GM10266 (cell line): ENCODE measurements at regions not wholly inside any gene's neighbourhood (a gene's known extent, or its start where the extent isn't known, plus 50 kb on each side); places are given as distances from the start of the nearest gene placed in this dataset.
A peak's percentile ranks its signal among the peaks of the same experiment; 100 is the strongest.
"Not testable (repeated sequence)": the region's sequence is repeated elsewhere in the genome, so short reads cannot be mapped to it uniquely, and the experiment has no call there.

ENCODE experiments used
- DNase-seq: peaks from one replicate; pipeline ENCODE4 v3.0.0; 2012; ENCODE audit errors: extremely low spot score
- TF ChIP-seq, protein P1 (sequence below): IDR thresholded peaks from 2 replicates; pipeline ENCODE4 v1.5.1; 2012; ENCODE audit warnings: mild to moderate bottlenecking, low read depth; ENCODE audit not compliant: control insufficient read depth, insufficient read depth; ENCODE audit errors: missing control alignments

DNA sequence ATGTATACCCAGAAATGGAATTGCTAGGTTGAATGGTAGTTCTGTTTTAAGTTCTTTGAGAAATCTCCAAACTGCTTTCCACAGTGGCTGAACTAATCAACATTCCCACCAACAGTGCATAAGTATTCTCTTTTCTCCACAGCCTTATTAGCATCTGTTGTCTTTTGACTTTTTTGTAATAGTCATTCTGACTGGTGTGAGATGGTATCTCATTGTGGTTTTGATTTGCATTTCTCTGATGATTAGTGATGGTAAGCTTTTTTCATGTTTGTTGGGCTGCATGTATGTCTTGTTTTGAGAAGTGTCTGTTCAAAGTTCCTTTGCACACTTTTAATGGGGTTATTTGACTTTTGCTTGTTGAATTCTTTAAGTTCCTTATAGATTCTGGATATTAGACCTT lies 52.4 kb upstream of the EHHADH start:
- not testable (repeated sequence) for DNase-seq

DNA sequence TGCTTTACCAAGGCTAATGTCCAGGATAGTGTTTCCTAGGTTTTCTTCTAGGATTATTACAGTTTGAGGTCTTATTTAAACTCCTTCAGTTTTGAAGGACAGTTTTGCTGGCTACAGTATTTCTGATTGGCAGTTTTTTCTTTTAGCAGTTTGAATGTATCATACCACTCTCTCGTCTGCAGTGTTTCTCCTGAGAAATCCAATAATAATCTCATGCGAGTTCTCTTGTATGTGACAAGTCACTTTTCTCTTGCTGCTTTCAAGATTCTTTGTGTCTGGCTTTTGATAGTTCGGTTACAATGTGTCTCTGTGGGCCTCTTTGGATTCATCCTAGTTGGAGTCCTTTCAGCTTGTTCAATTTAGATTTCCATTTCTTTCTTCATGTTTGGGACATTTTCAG lies 53.0 kb upstream of the EHHADH start:
- TF ChIP-seq, protein P1, sequence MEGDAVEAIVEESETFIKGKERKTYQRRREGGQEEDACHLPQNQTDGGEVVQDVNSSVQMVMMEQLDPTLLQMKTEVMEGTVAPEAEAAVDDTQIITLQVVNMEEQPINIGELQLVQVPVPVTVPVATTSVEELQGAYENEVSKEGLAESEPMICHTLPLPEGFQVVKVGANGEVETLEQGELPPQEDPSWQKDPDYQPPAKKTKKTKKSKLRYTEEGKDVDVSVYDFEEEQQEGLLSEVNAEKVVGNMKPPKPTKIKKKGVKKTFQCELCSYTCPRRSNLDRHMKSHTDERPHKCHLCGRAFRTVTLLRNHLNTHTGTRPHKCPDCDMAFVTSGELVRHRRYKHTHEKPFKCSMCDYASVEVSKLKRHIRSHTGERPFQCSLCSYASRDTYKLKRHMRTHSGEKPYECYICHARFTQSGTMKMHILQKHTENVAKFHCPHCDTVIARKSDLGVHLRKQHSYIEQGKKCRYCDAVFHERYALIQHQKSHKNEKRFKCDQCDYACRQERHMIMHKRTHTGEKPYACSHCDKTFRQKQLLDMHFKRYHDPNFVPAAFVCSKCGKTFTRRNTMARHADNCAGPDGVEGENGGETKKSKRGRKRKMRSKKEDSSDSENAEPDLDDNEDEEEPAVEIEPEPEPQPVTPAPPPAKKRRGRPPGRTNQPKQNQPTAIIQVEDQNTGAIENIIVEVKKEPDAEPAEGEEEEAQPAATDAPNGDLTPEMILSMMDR = no peak
- DNase-seq = no peak

DNA sequence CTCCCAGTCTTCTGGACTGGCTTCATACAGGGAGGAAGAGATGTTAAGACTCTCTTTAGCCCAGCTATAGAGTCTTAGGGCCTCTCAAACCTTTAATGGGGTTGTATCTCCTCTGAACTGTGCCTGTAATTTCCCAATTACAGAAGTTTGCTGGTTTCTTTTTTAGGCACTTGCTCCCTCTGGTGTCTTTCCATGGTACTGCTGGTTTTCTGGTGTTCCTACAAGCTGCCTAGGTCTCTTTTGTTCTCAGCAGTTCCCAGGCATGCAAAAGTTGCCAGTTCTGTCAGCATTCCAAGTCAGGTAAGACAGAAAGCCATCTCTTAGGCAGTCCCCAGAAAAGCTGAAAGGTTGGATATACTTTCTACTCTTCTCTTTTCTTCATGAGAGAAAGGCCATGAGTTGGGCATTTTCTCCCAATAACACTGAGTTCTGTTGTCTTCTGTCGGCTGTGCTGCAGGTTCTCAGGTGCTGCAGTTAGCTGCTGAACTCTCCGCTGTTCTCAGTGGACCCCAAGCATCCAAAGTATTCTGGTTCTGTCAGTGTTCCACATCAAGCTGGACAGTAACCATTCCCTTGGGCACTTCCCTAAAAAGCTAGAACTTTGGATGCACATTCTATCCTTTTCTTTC lies 54.4 kb upstream of the EHHADH start:
- peak; percentile 66 for DNase-seq
- TF ChIP-seq, protein P1 = peak; percentile 90

DNA sequence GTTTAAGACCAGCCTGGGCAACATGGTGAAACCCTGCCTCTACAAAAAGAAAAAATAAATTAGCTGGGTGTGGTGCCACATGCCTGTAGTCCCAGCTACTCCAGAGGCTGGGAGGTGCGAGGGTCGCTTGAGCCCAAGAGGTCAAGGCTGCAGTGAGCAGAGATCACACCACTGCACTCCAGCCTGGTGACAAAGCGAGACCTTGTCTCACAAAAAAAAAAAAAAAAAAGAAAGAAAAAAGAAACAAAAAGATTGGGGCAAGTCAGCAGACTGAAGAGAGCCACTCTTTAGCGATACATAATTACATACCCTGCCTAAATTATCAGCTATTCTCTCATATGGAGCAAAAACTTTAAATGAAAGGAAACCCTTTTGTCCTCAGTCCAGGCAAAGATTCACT lies 53.6 kb upstream of the MAP3K13 start:
- no peak for DNase-seq
- TF ChIP-seq, protein P1 = no peak

DNA sequence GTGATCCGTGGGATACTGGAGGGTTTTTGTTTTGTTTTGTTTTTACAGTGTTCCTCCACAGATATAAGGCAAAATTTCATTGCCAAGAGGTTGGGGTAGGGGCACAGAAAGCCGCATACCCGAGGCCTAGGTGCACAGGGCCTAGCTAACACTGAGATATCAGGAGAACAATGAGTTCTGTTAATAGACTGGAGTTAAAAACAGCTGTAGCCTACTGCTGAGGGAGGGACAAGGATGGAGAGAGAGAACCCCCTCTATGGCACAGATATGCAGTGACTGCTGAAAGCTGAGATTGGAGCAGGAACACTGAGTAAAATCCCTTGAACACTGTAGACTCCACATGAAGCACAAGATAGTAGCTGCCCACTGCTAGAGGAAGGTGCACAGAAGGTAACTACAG lies 53.1 kb upstream of the MAP3K13 start:
- TF ChIP-seq, protein P1 = no peak
- DNase-seq = no peak

DNA sequence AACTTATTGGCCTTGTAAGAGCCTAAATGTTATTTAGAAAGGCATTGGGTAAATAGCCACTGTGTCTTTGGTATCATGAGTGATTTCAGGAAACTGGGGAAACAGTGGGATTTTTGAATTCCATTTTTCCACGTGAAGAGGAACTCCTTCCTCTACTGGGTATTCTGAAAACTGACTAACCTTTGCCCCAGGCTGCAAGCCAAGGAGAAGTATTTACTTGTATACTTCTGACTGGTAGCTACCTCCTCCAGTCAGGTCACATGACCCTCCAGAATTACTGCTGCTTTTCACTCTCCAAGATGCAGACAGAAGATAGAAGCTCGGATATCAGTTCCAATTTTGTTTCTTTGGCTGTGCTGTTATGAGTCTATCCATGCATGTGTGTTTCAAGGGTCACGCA lies 50.9 kb upstream of the MAP3K13 start:
- DNase-seq = no peak
- TF ChIP-seq, protein P1 = no peak
